SU-DHL-6 (cell line): ENCODE measurements at regions not wholly inside any gene's neighbourhood (a gene's known extent, or its start where the extent isn't known, plus 50 kb on each side); places are given as distances from the start of the nearest gene placed in this dataset.

Source experiments
- H2AFZ ChIP-seq: fragments of 200-600 bp; sonication (generic); 2 replicates; pipeline ENCODE4 v1.6.1; 2014; ENCODE audit warnings: low read depth, mild to moderate bottlenecking, moderate library complexity, mixed read lengths, antibody characterized with exemption, low read length; ENCODE audit not compliant: severe bottlenecking
- H3F3A ChIP-seq: fragments of 200-600 bp; shearing (Covaris generic); 2 replicates; pipeline ENCODE4 v1.6.0; 2016; ENCODE audit warnings: antibody characterized with exemption, mild to moderate bottlenecking; ENCODE audit not compliant: insufficient read depth
- H3K27ac ChIP-seq: fragments of 200-600 bp; sonication (generic); 2 replicates; pipeline ENCODE4 v1.5.1; 2016; ENCODE audit warnings: low read depth, mild to moderate bottlenecking, low read length, moderate library complexity, mixed read lengths
- H3K27me3 ChIP-seq: fragments of 200-600 bp; sonication (generic), shearing (Covaris generic); 2 replicates; pipeline ENCODE4 v1.6.0; 2014; ENCODE audit warnings: mild to moderate bottlenecking, low read length
- H3K36me3 ChIP-seq: fragments of 200-600 bp; sonication (generic); 2 replicates; pipeline ENCODE4 v1.6.1; 2014; ENCODE audit warnings: mild to moderate bottlenecking, low read length, mixed read lengths
- H3K4me2 ChIP-seq: fragments of 300-600, 200-600 bp; shearing (Covaris generic), sonication (generic); 2 replicates; pipeline ENCODE4 v1.6.0; 2014; ENCODE audit warnings: low read length, low read depth, mild to moderate bottlenecking; ENCODE audit not compliant: poor library complexity, severe bottlenecking
- H3K4me3 ChIP-seq: fragments of 200-600 bp; sonication (generic); 2 replicates; pipeline ENCODE4 v1.5.1; 2014; ENCODE audit warnings: antibody characterized with exemption, low read length, mild to moderate bottlenecking, mixed read lengths; ENCODE audit not compliant: insufficient read depth, poor library complexity, severe bottlenecking
- H3K79me2 ChIP-seq: fragments of 200-600 bp; sonication (generic); 2 replicates; pipeline ENCODE4 v1.6.1; 2014; ENCODE audit warnings: mild to moderate bottlenecking, low read length, moderate library complexity; ENCODE audit not compliant: insufficient read depth
- H3K9ac ChIP-seq: fragments of 200-600 bp; sonication (generic); 2 replicates; pipeline ENCODE4 v1.7.0; 2014; ENCODE audit warnings: mild to moderate bottlenecking, low read length
- H3K9me2 ChIP-seq: fragments of 200-600 bp; sonication (generic); replicated peaks from 2 replicates; pipeline ENCODE4 v1.6.1; 2014; ENCODE audit warnings: low read length; ENCODE audit not compliant: insufficient read depth
- H3K9me3 ChIP-seq: fragments of 200-600 bp; sonication (generic); 2 replicates; pipeline ENCODE4 v1.6.1; 2014; ENCODE audit warnings: low read length, mixed read lengths; ENCODE audit not compliant: insufficient read depth
- H4K20me1 ChIP-seq: fragments of 200-600 bp; sonication (generic); 2 replicates; pipeline ENCODE4 v1.6.1; 2014; ENCODE audit warnings: low read depth, mild to moderate bottlenecking, antibody characterized with exemption, low read length, moderate library complexity, mixed read lengths
- CTCF ChIP-seq: fragments of 200-600 bp; sonication (generic); IDR thresholded peaks from one replicate; pipeline ENCODE4 v1.5.1; 2017; ENCODE audit warnings: antibody characterized with exemption, mild to moderate bottlenecking, low read length, moderate library complexity; ENCODE audit not compliant: insufficient read depth, poor library complexity, severe bottlenecking
- EZH2phosphoT487 ChIP-seq: fragments of 200-600 bp; sonication (generic), shearing (Covaris generic); conservative IDR thresholded peaks from 2 replicates; pipeline ENCODE4 v1.6.1; 2018; ENCODE audit warnings: mild to moderate bottlenecking, antibody characterized with exemption, low read length, moderate library complexity, mixed read lengths

GRCh38 chr15:93816815-93817214, 414.5 kb upstream of the MCTP2 start:
- no peak for TF ChIP-seq CTCF
- TF ChIP-seq EZH2phosphoT487: no peak
- Histone ChIP-seq H3K9me2 (no peaks in the 10 kb centered on the region), H3K9ac (no peak overlapping the region), H3K27me3 (no peaks in the 10 kb centered on the region), H3K27ac (no peak overlapping the region), H4K20me1 (no peaks in the 10 kb centered on the region), H3K4me3 (no peak overlapping the region), H3K9me3 (no peaks in the 10 kb centered on the region), H3F3A (no peaks in the 10 kb centered on the region), H3K4me2 (no peak overlapping the region), H3K36me3 (no peaks in the 10 kb centered on the region), H2AFZ (no peak overlapping the region), H3K79me2 (no peaks in the 10 kb centered on the region)

GRCh38 chr15:93811305-93811704, 420.1 kb upstream of the MCTP2 start:
- Histone ChIP-seq H4K20me1 (no peaks in the 10 kb centered on the region), H3K27me3 (no peaks in the 10 kb centered on the region), H3K4me3 (no peak overlapping the region), H3K79me2 (no peaks in the 10 kb centered on the region), H3K27ac (no peak overlapping the region), H3K36me3 (no peaks in the 10 kb centered on the region), H3F3A (no peaks in the 10 kb centered on the region), H3K9me2 (no peaks in the 10 kb centered on the region), H3K9ac (no peak overlapping the region), H2AFZ (no peak overlapping the region), H3K4me2 (no peak overlapping the region), H3K9me3 (no peaks in the 10 kb centered on the region)
- no peak for TF ChIP-seq EZH2phosphoT487

GRCh38 chr15:93809516-93809915, 421.8 kb upstream of the MCTP2 start:
- Histone ChIP-seq H3K4me3 (no peak overlapping the region), H3K4me2 (no peak overlapping the region), H3K9me3 (no peaks in the 10 kb centered on the region), H2AFZ (no peak overlapping the region), H3K27me3 (no peaks in the 10 kb centered on the region), H3K27ac (no peak overlapping the region), H3K9me2 (no peaks in the 10 kb centered on the region), H3F3A (no peaks in the 10 kb centered on the region), H3K9ac (no peak overlapping the region), H3K36me3 (no peaks in the 10 kb centered on the region), H3K79me2 (no peaks in the 10 kb centered on the region), H4K20me1 (no peaks in the 10 kb centered on the region)
- TF ChIP-seq CTCF (no peak), EZH2phosphoT487 (no peak)

- H3F3A ChIP-seq: no peaks in the 10 kb centered on the region
- no peak overlapping the region for H3K27ac ChIP-seq
- no peaks in the 10 kb centered on the region for H3K27me3 ChIP-seq
- H3K36me3 ChIP-seq: no peaks in the 10 kb centered on the region
- no peaks in the 10 kb centered on the region for H4K20me1 ChIP-seq
- TF ChIP-seq EZH2phosphoT487 (no peak), CTCF (no peak)
- no peaks in the 10 kb centered on the region for H3K9me2 ChIP-seq
- H3K4me2 ChIP-seq: no peak overlapping the region
- H3K9me3 ChIP-seq: no peaks in the 10 kb centered on the region
- H2AFZ ChIP-seq: no peak overlapping the region
- no peaks in the 10 kb centered on the region for H3K79me2 ChIP-seq
- H3K9ac ChIP-seq: no peak overlapping the region
- H3K4me3 ChIP-seq: no peak overlapping the region
Observed at GRCh38 chr15:93803421-93804152, 427.8 kb upstream of the MCTP2 start.
